Stimulated activated CD8-positive, alpha-beta memory T cell treated with anti-CD3 and anti-CD28 coated beads, Interleukin-15, amount 100 ng/mL, for 24 hours (primary cell): ENCODE measurements at regions not wholly inside any gene's neighbourhood (a gene's known extent, or its start where the extent isn't known, plus 50 kb on each side); places are given as distances from the start of the nearest gene placed in this dataset.

Experiments
- DNase-seq: peaks from one replicate; pipeline ENCODE4 v3.0.0-alpha.2; 2020; ENCODE audit warnings: low read depth

- no peak for DNase-seq
Observed at GRCh38 chr4:164503874-164504273, 250.1 kb upstream of the SMIM31 start.

- no peak for DNase-seq
Observed at GRCh38 chr4:164508097-164508496, 245.8 kb upstream of the SMIM31 start.

- no peak for DNase-seq
Observed at GRCh38 chr4:164508771-164509170, 245.2 kb upstream of the SMIM31 start.

- DNase-seq: no peak
Observed at GRCh38 chr4:164509951-164510350, 244.0 kb upstream of the SMIM31 start.

DNA sequence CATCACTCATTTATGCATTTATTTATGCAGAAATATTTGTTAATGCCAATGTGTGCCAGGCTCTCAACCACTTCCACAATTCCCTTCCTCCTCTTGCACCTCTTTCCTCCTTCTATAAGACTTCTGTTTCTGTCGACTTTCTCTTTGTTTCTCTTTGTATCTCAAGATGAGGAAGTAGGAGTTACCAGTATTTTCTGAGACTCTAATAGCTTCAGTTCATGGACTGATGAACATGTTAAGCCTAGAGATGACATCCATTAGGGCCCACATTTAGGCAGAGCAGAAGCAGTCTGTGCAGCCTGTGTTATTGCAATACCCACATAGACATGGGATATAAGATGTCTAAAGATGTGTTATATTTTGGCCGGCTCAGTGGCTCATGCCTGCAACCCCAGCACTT, 241.8 kb upstream of the SMIM31 start:
- DNase-seq: no peak

DNA sequence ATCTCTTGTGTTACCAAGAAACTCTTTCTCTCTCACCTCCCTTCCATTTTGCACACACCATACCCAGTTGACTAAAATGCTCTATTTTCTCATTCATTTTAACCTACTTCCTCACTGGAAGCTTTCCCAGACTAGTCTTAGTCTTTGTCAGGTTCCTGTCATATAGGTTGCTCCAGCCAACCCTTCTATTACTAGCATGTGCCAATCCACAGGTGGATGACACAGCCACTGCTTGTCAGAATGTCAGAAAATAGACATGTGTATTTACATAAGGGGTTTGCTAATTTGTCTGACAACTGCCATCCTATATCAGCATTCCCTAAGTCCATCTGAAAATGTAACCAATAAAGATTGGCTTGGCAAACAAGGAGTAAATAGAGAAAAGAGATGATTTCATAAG, 239.2 kb upstream of the SMIM31 start:
- DNase-seq: no peak

- DNase-seq: no peak
Observed at GRCh38 chr4:164524789-164525188, 229.1 kb upstream of the SMIM31 start.

- no peak for DNase-seq
Observed at GRCh38 chr4:164526933-164527583, 226.9 kb upstream of the SMIM31 start.

GRCh38 chr4:164529058-164529457, 224.9 kb upstream of the SMIM31 start:
- no peak for DNase-seq

DNA sequence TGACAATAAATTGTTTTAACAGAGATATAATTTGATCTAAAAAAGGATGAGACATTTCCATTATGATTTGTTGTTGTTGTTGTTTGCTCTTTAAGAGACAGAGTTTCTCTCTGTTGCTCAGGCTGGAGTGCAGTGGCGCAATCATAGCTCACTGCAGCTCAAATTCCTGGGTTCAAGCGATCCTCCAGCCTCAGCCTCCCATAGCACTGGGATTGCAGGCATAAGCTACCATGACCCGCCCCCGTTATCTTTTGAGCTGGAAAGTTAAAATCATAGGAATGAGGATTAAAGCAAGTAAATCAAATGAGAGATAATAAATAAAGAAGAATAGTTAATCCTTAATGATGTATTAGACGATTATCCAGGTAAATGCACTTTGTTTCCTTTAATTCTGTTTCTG, 224.4 kb upstream of the SMIM31 start:
- no peak for DNase-seq

- no peak for DNase-seq
Observed at GRCh38 chr4:164531336-164531735, 222.6 kb upstream of the SMIM31 start.

- no peak for DNase-seq
Observed at GRCh38 chr4:164536814-164537213, 217.1 kb upstream of the SMIM31 start.

GRCh38 chr4:164538097-164538496, 215.8 kb upstream of the SMIM31 start:
- no peak for DNase-seq

GRCh38 chr4:164540987-164541386, 212.9 kb upstream of the SMIM31 start:
- DNase-seq: no peak

GRCh38 chr4:164542431-164542830, 211.5 kb upstream of the SMIM31 start:
- no peak for DNase-seq

GRCh38 chr4:164550989-164551712, 202.8 kb upstream of the SMIM31 start:
- no peak for DNase-seq

DNA sequence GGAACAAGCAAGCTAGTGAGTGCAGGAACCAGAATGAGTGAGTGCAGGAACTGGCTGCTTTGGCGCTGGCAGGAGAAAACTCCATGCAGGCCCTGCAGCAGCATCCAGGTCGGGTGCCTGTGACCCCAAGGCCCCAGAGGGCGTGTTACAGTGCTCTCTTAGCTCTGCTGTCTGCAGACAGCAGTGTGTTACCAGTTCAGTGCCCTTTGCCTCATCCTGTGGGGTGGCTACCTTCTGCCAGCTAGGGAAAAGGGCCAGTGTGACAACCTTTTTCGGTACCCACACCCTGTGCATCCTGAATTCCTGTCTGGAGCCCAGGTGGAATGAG, 202.3 kb upstream of the SMIM31 start:
- DNase-seq: no peak

- no peak for DNase-seq
Observed at GRCh38 chr4:164571593-164572390, 182.1 kb upstream of the SMIM31 start.

DNA sequence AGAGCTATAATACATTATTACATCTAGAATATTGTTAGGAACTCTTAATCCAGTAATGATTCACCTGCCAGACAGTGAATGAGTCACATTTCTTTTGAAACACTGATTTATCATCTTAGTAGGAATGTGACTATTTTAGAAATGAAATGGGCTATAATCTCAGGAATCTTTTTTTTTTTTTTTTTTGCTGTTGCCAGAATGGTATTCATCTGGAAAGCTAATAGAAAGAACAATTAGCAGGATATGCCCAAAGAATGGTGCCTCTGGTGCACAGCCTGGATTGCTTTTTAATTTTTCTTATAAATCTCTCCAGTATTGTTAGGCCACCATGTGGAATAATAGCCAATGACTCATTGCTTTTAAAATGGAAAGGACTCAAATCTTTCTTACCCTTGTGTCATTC, 181.1 kb upstream of the SMIM31 start:
- DNase-seq: no peak

GRCh38 chr4:164575861-164576260, 178.1 kb upstream of the SMIM31 start:
- DNase-seq: no peak

GRCh38 chr4:164579270-164579942, 174.5 kb upstream of the SMIM31 start:
- DNase-seq: no peak

- no peak for DNase-seq
Observed at GRCh38 chr4:164591666-164592065, 162.3 kb upstream of the SMIM31 start.

DNA sequence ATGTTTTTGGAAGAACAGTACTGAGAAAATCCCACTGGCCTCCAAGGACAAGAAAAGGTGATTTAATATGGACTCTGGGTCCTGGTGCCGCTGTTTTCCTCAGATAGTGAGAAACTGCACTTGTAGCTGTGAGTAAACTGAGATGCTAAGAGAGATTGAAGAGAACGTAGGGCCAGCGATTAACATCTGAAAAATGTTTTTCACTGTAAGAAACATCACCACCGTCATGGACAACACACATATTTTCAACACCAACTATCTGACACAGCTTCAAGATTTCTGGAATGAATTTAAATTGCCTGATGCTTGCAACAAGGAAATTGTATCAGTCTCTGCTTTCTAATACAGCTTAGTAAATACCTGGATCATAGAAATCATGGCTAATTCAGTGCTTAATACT, 158.2 kb upstream of the SMIM31 start:
- no peak for DNase-seq
